ENCODE measurements at regions not wholly inside any gene's neighbourhood (a gene's known extent, or its start where the extent isn't known, plus 50 kb on each side); places are given as distances from the start of the nearest gene placed in this dataset.

DNA sequence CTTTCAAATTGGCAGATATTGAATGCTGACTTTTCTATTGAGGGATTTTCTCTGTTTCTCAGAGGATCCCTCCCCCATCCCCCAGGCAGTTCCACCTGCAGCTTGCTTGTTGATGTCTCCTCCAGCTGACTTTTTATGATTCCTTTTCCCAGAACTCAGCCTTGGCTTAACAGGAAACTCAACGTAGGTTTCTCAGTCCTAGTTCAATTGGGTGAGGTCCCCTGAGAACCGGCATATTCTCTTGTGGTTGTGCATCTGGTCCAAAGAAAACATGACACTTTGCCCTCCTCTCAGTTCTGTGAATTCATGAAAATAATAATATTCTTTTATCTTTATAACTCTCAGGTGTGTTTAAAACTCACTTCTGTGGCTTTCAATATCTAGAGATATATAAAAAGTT is 1222.1 kb downstream of the OTOL1 start (continued):
- TF ChIP-seq, protein P1, sequence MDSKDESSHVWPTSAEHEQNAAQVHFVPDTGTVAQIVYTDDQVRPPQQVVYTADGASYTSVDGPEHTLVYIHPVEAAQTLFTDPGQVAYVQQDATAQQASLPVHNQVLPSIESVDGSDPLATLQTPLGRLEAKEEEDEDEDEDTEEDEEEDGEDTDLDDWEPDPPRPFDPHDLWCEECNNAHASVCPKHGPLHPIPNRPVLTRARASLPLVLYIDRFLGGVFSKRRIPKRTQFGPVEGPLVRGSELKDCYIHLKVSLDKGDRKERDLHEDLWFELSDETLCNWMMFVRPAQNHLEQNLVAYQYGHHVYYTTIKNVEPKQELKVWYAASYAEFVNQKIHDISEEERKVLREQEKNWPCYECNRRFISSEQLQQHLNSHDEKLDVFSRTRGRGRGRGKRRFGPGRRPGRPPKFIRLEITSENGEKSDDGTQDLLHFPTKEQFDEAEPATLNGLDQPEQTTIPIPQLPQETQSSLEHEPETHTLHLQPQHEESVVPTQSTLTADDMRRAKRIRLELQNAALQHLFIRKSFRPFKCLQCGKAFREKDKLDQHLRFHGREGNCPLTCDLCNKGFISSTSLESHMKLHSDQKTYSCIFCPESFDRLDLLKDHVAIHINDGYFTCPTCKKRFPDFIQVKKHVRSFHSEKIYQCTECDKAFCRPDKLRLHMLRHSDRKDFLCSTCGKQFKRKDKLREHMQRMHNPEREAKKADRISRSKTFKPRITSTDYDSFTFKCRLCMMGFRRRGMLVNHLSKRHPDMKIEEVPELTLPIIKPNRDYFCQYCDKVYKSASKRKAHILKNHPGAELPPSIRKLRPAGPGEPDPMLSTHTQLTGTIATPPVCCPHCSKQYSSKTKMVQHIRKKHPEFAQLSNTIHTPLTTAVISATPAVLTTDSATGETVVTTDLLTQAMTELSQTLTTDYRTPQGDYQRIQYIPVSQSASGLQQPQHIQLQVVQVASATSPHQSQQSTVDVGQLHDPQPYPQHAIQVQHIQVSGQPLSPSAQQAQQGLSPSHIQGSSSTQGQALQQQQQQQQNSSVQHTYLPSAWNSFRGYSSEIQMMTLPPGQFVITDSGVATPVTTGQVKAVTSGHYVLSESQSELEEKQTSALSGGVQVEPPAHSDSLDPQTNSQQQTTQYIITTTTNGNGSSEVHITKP (IDR thresholded peaks at IDR 0.05; ENCODE audit: partially characterized antibody): no peak

DNA sequence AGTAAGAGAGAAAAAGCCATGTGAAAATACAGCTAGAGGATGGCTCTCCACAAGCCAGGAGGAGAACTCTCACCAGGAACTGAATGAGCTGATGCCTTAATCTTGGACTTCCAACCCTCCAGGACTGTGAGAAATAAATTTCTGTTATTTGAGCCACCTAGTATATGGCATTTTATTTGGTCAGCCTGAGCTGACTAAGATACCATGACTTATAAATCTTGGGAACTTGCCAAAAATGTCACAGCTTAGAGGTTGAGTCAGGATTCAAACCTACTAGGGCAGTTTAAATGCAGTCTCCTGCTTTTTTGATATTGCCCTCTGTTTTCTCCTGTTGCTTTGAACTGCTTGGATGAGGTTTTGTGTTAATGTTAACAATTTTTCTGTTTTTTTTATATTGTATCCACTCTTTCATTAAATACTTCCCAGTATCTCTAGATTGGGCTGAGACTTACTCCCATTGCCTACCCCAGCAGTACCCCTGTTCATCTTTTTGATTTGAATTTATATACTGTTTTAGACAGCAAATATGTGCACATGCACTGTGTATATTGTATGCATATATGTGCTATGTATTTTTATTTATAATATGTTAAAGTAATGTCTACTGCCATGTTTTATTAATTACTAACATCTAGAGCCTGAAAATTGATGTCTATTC is 1223.2 kb downstream of the OTOL1 start:
- DNase-seq (ENCODE audit: extremely low read depth in 1 of 4, low spot score in 3 of 4) (no peak), FAIRE-seq (no peak), ATAC-seq (no peak)
- H3K27me3 ChIP-seq (ENCODE audit: control insufficient read depth in 2 of 2, insufficient read depth in 2 of 2, low read length in 2 of 2): no peaks in the 10 kb centered on the region
- BruUV-seq (replicated peaks): no TSS peak
- no peak overlapping the region for H3K9ac ChIP-seq (ENCODE audit: insufficient read depth in 1 of 2, low read depth in 2 of 2, low read length in 2 of 2)
- in situ Hi-C loops (cut with MboI) (no loop called here), intact Hi-C loops (cut with micrococcal nuclease) (no loop called here)
- TF ChIP-seq, protein P2, sequence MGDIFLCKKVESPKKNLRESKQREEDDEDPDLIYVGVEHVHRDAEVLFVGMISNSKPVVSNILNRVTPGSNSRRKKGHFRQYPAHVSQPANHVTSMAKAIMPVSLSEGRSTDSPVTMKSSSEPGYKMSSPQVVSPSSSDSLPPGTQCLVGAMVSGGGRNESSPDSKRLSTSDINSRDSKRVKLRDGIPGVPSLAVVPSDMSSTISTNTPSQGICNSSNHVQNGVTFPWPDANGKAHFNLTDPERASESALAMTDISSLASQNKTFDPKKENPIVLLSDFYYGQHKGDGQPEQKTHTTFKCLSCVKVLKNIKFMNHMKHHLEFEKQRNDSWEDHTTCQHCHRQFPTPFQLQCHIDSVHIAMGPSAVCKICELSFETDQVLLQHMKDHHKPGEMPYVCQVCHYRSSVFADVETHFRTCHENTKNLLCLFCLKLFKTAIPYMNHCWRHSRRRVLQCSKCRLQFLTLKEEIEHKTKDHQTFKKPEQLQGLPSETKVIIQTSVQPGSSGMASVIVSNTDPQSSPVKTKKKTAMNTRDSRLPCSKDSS (IDR thresholded peaks at IDR 0.05; ENCODE audit: low read depth, partially characterized antibody): no peak
- TF ChIP-seq DACH1 (IDR thresholded peaks at IDR 0.05; ENCODE audit: partially characterized antibody): no peak
- no peaks in the 10 kb centered on the region for H3K9me1 ChIP-seq (ENCODE audit: control insufficient read depth, insufficient read depth, low read length)
- H3K9me3 ChIP-seq (replicated peaks; ENCODE audit: control insufficient read depth, insufficient read depth, low read depth, low read length): no peaks in the 10 kb centered on the region; the same call in 1 of the 2 replicates
- H2AFZ ChIP-seq (ENCODE audit: low read depth, low read length): no peak overlapping the region
- H4K20me1 ChIP-seq (replicated peaks; ENCODE audit: control insufficient read depth, insufficient read depth, low read length): no peaks in the 10 kb centered on the region
- ChIA-PET CTCF (ENCODE audit: low intra/inter-chr PET ratio) (no interaction called here), POLR2A (no interaction called here)
- no peaks in the 10 kb centered on the region for H3K36me3 ChIP-seq (ENCODE audit: control insufficient read depth, insufficient read depth, low read length)
- no peaks in the 10 kb centered on the region for H3K4me1 ChIP-seq (replicated peaks in 1 of 2; ENCODE audit: control insufficient read depth in 2 of 2, insufficient read depth in 2 of 2, low read length in 2 of 2)
- H3K79me2 ChIP-seq (ENCODE audit: control insufficient read depth, insufficient read depth, low read length): no peaks in the 10 kb centered on the region
- H3K4me3 ChIP-seq: no peak overlapping the region
- no peak overlapping the region for H3K4me2 ChIP-seq (ENCODE audit: insufficient read depth, low read length)
- no peak overlapping the region for H3K27ac ChIP-seq (ENCODE audit: extremely low read depth, low read depth, low read length)
